NB4 (cell line): ENCODE measurements at regions not wholly inside any gene's neighbourhood (a gene's known extent, or its start where the extent isn't known, plus 50 kb on each side); places are given as distances from the start of the nearest gene placed in this dataset.

Experiments
- DNase-seq: peaks from one replicate; pipeline ENCODE4 v3.0.0; 2010; ENCODE audit warnings: low read depth
- H3K4me3 ChIP-seq: one replicate; pipeline ENCODE4 v1.5.1; 2011; ENCODE audit warnings: mild to moderate bottlenecking, low read depth, low read length, moderate library complexity
- CTCF ChIP-seq: IDR thresholded peaks from one replicate; pipeline ENCODE4 v1.5.1; 2012; ENCODE audit warnings: low read depth, low read length
- MAX ChIP-seq: IDR thresholded peaks from 2 replicates; pipeline ENCODE4 v1.6.1; 2011; ENCODE audit warnings: low read depth, low read length
- MYC ChIP-seq: IDR thresholded peaks from 2 replicates; pipeline ENCODE4 v1.6.1; 2011; ENCODE audit warnings: low read depth, low read length
- POLR2A ChIP-seq: IDR thresholded peaks from 2 replicates; pipeline ENCODE4 v1.6.1; 2011; ENCODE audit warnings: mild to moderate bottlenecking; ENCODE audit not compliant: insufficient read length; ENCODE audit errors: extremely low read depth

GRCh38 chr16:50961952-50962351, 189.1 kb downstream of the SALL1 start:
- TF ChIP-seq MAX (no peak), CTCF (no peak), POLR2A (no peak), MYC (no peak)
- peak; percentile 45 for DNase-seq
- H3K4me3 ChIP-seq = no peak overlapping the region

GRCh38 chr16:50960517-50961202, 190.4 kb downstream of the SALL1 start:
- TF ChIP-seq MYC = no peak
- no peak for TF ChIP-seq CTCF
- TF ChIP-seq MAX = no peak
- TF ChIP-seq POLR2A = no peak
- no peak for DNase-seq
- H3K4me3 ChIP-seq = no peak overlapping the region

GRCh38 chr16:50957056-50957455, 194.0 kb downstream of the SALL1 start:
- TF ChIP-seq MYC (no peak), CTCF (no peak), MAX (no peak)
- DNase-seq = no peak
- no peak overlapping the region for H3K4me3 ChIP-seq

- DNase-seq = no peak
- no peak overlapping the region for H3K4me3 ChIP-seq
- TF ChIP-seq CTCF = no peak
- TF ChIP-seq MAX = no peak
- TF ChIP-seq MYC = no peak
- no peak for TF ChIP-seq POLR2A
These were observed 194.4 kb downstream of the SALL1 start for GRCh38 chr16:50956637-50957036.

GRCh38 chr16:50955311-50955710, 195.8 kb downstream of the SALL1 start:
- TF ChIP-seq POLR2A (no peak), MYC (no peak), MAX (no peak), CTCF (no peak)
- no peak overlapping the region for H3K4me3 ChIP-seq
- no peak for DNase-seq

GRCh38 chr16:50954469-50954868, 196.6 kb downstream of the SALL1 start:
- TF ChIP-seq MAX (no peak), POLR2A (no peak), MYC (no peak), CTCF (no peak)
- DNase-seq = no peak
- no peak overlapping the region for H3K4me3 ChIP-seq
